Sigmoid colon (tissue), 4 donors: ENCODE measurements at regions not wholly inside any gene's neighbourhood (a gene's known extent, or its start where the extent isn't known, plus 50 kb on each side); places are given as distances from the start of the nearest gene placed in this dataset.

ENCODE experiments used
- CTCF ChIP-seq, 4 experiments: fragments of 450-650 bp in 3 of 4; fragments of 200-600 bp in 1 of 4; IDR thresholded peaks; one replicate each; pipeline ENCODE4 v1.5.1; 2016 to 2019; ENCODE audit warnings: antibody characterized with exemption in 4 of 4, mild to moderate bottlenecking in 3 of 4, moderate library complexity in 2 of 4
- EP300 ChIP-seq, 4 donors: sonication (generic); formaldehyde crosslinking; IDR thresholded peaks; one replicate each; pipeline ENCODE4 v1.6.1; 2017; ENCODE audit warnings: antibody characterized with exemption in 4 of 4
- POLR2A ChIP-seq, 2 donors: fragments of 450-650 bp; IDR thresholded peaks; one replicate each; pipeline ENCODE4 v1.6.1; 2016; ENCODE audit warnings: antibody characterized with exemption in 2 of 2, mild to moderate bottlenecking in 2 of 2, moderate library complexity in 2 of 2

- TF ChIP-seq CTCF (IDR thresholded peaks at IDR 0.05) (no peak), EP300 (IDR thresholded peaks at IDR 0.05) (no peak), POLR2A (IDR thresholded peaks at IDR 0.05) (no peak)
Observed at GRCh38 chr2:226376516-226377180, 423.0 kb downstream of the IRS1 start.
